A204.1 (cell line): ENCODE measurements at regions not wholly inside any gene's neighbourhood (a gene's known extent, or its start where the extent isn't known, plus 50 kb on each side); places are given as distances from the start of the nearest gene placed in this dataset.

ENCODE experiments used
- FAIRE-seq: peaks from 2 replicates; lab custom pipeline; 2012; peaks lifted over from hg19 to GRCh38; lab: Jason Lieb, UNC

- no peak for FAIRE-seq
Measured at GRCh38 chr16:62545039-62545438, 508.8 kb upstream of the CDH8 start.

GRCh38 chr16:62543516-62543915 lies 507.3 kb upstream of the CDH8 start:
- FAIRE-seq, result no peak

- FAIRE-seq, result no peak
Measured at GRCh38 chr16:62539657-62540056, 503.4 kb upstream of the CDH8 start.

GRCh38 chr16:62530426-62530825 lies 494.2 kb upstream of the CDH8 start:
- no peak for FAIRE-seq

GRCh38 chr16:62516001-62516400 lies 479.8 kb upstream of the CDH8 start:
- FAIRE-seq, result no peak

GRCh38 chr16:62503073-62503472 lies 466.8 kb upstream of the CDH8 start:
- no peak for FAIRE-seq

- no peak for FAIRE-seq
Measured at GRCh38 chr16:62478903-62479458, 442.7 kb upstream of the CDH8 start.

GRCh38 chr16:62477796-62478195 lies 441.6 kb upstream of the CDH8 start:
- no peak for FAIRE-seq

GRCh38 chr16:62475573-62475972 lies 439.3 kb upstream of the CDH8 start:
- no peak for FAIRE-seq

- FAIRE-seq, result no peak
Measured at GRCh38 chr16:62462971-62463370, 426.7 kb upstream of the CDH8 start.

- no peak for FAIRE-seq
Measured at GRCh38 chr16:62450291-62450690, 414.1 kb upstream of the CDH8 start.

- FAIRE-seq, result no peak
Measured at GRCh38 chr16:62445909-62446308, 409.7 kb upstream of the CDH8 start.

GRCh38 chr16:62424206-62424605 lies 388.0 kb upstream of the CDH8 start:
- FAIRE-seq, result no peak

- FAIRE-seq, result no peak
Measured at GRCh38 chr16:62408760-62409159, 372.5 kb upstream of the CDH8 start.

GRCh38 chr16:62406387-62406786 lies 370.1 kb upstream of the CDH8 start:
- FAIRE-seq, result no peak

- FAIRE-seq, result no peak
Measured at GRCh38 chr16:62404842-62405611, 368.8 kb upstream of the CDH8 start.

GRCh38 chr16:62392698-62393097 lies 356.5 kb upstream of the CDH8 start:
- FAIRE-seq, result no peak

GRCh38 chr16:62391940-62392339 lies 355.7 kb upstream of the CDH8 start:
- no peak for FAIRE-seq

GRCh38 chr16:62391134-62391533 lies 354.9 kb upstream of the CDH8 start:
- FAIRE-seq, result no peak

GRCh38 chr16:62390214-62390613 lies 354.0 kb upstream of the CDH8 start:
- no peak for FAIRE-seq

GRCh38 chr16:62386411-62386810 lies 350.2 kb upstream of the CDH8 start:
- no peak for FAIRE-seq

- no peak for FAIRE-seq
Measured at GRCh38 chr16:62383941-62384340, 347.7 kb upstream of the CDH8 start.

GRCh38 chr16:62370445-62370844 lies 334.2 kb upstream of the CDH8 start:
- no peak for FAIRE-seq

GRCh38 chr16:62363501-62363900 lies 327.3 kb upstream of the CDH8 start:
- FAIRE-seq, result no peak
